Gastrocnemius medialis (tissue), 4 donors: ENCODE measurements at regions not wholly inside any gene's neighbourhood (a gene's known extent, or its start where the extent isn't known, plus 50 kb on each side); places are given as distances from the start of the nearest gene placed in this dataset.

ENCODE experiments used
- CTCF ChIP-seq, 5 experiments: fragments of 450-650 bp in 3 of 5; fragments of 200-600 bp in 2 of 5; sonication (generic) in 2 of 5; IDR thresholded peaks in 4 of 5; conservative IDR thresholded peaks in 1 of 5; 1 replicate in 4 of 5; 2 replicates in 1 of 5; pipeline ENCODE4 v1.5.1; 2016 to 2019; ENCODE audit warnings: antibody characterized with exemption in 5 of 5, mild to moderate bottlenecking in 3 of 5, moderate library complexity in 3 of 5
- POLR2A ChIP-seq, 2 donors: fragments of 450-650 bp; IDR thresholded peaks; one replicate each; pipeline ENCODE4 v1.6.1; 2017; ENCODE audit warnings: antibody characterized with exemption in 2 of 2, mild to moderate bottlenecking in 2 of 2, moderate library complexity in 2 of 2

GRCh38 chr2:37464067-37464466 lies 119.6 kb downstream of the QPCT start:
- TF ChIP-seq CTCF (IDR thresholded peaks at IDR 0.05 in 4 of 5, conservative IDR thresholded peaks at IDR 0.05 in 1 of 5) (no peak), POLR2A (IDR thresholded peaks at IDR 0.05) (no peak)
